Neural cell (in vitro differentiated cells): ENCODE measurements at regions not wholly inside any gene's neighbourhood (a gene's known extent, or its start where the extent isn't known, plus 50 kb on each side); places are given as distances from the start of the nearest gene placed in this dataset.

Experiments used
- CTCF ChIP-seq: fragments of 450-650 bp; IDR thresholded peaks from 2 replicates; pipeline ENCODE4 v1.5.1; 2014; ENCODE audit warnings: antibody characterized with exemption, mild to moderate bottlenecking, moderate library complexity; ENCODE audit not compliant: poor library complexity, severe bottlenecking
- RAD21 ChIP-seq: fragments of 450-650 bp; conservative IDR thresholded peaks from 2 replicates; pipeline ENCODE4 v1.6.1; 2014; ENCODE audit warnings: antibody characterized with exemption, mild to moderate bottlenecking, moderate library complexity

- no peak for TF ChIP-seq CTCF
- TF ChIP-seq RAD21 = no peak
Measured at GRCh38 chr3:72505539-72506405, 342.5 kb downstream of the SHQ1 start.
